NCI-H82 treated with DMSO at 0.1 percent for 48 hours (cell line): ENCODE measurements at regions not wholly inside any gene's neighbourhood (a gene's known extent, or its start where the extent isn't known, plus 50 kb on each side); places are given as distances from the start of the nearest gene placed in this dataset.
"Not testable (repeated sequence)": the region's sequence is repeated elsewhere in the genome, so short reads cannot be mapped to it uniquely, and the experiment has no call there.

ENCODE experiments used
- DNase-seq: peaks from one replicate; lab custom pipeline; 2025; ENCODE audit not compliant: unreplicated experiment; lab: John Stamatoyannopoulos, UW

GRCh38 chr7:153518201-153518984, 533.8 kb upstream of the DPP6 start:
- no peak for DNase-seq

GRCh38 chr7:153521370-153521769, 530.8 kb upstream of the DPP6 start:
- no peak for DNase-seq

GRCh38 chr7:153522261-153522660, 529.9 kb upstream of the DPP6 start:
- no peak for DNase-seq

- no peak for DNase-seq
These were observed 528.7 kb upstream of the DPP6 start for GRCh38 chr7:153523320-153524015.

- DNase-seq: no peak
These were observed 528.1 kb upstream of the DPP6 start for GRCh38 chr7:153524070-153524601.

GRCh38 chr7:153529100-153529499, 523.1 kb upstream of the DPP6 start:
- DNase-seq: no peak

GRCh38 chr7:153529651-153530165, 522.5 kb upstream of the DPP6 start:
- no peak for DNase-seq

- no peak for DNase-seq
These were observed 521.8 kb upstream of the DPP6 start for GRCh38 chr7:153530441-153530840.

GRCh38 chr7:153532326-153532725, 519.9 kb upstream of the DPP6 start:
- no peak for DNase-seq

- DNase-seq: no peak
These were observed 514.9 kb upstream of the DPP6 start for GRCh38 chr7:153537271-153537670.

GRCh38 chr7:153541903-153542302, 510.3 kb upstream of the DPP6 start:
- DNase-seq: no peak

GRCh38 chr7:153543232-153543631, 509.0 kb upstream of the DPP6 start:
- DNase-seq: no peak

- no peak for DNase-seq
These were observed 502.0 kb upstream of the DPP6 start for GRCh38 chr7:153550173-153550572.

- no peak for DNase-seq
These were observed 487.8 kb upstream of the DPP6 start for GRCh38 chr7:153564391-153564790.

- DNase-seq: no peak
These were observed 485.9 kb upstream of the DPP6 start for GRCh38 chr7:153566324-153566723.

- DNase-seq: no peak
These were observed 484.8 kb upstream of the DPP6 start for GRCh38 chr7:153567426-153567825.

GRCh38 chr7:153569520-153569919, 482.7 kb upstream of the DPP6 start:
- DNase-seq: not testable (repeated sequence)

GRCh38 chr7:153576096-153576495, 476.1 kb upstream of the DPP6 start:
- DNase-seq: no peak

- DNase-seq: no peak
These were observed 470.8 kb upstream of the DPP6 start for GRCh38 chr7:153581419-153581818.

GRCh38 chr7:153584132-153584531, 468.1 kb upstream of the DPP6 start:
- no peak for DNase-seq

- DNase-seq: no peak
These were observed 463.6 kb upstream of the DPP6 start for GRCh38 chr7:153588586-153588985.

- DNase-seq: no peak
These were observed 462.1 kb upstream of the DPP6 start for GRCh38 chr7:153590136-153590535.
